ENCODE measurements at regions not wholly inside any gene's neighbourhood (a gene's known extent, or its start where the extent isn't known, plus 50 kb on each side); places are given as distances from the start of the nearest gene placed in this dataset.

DNA sequence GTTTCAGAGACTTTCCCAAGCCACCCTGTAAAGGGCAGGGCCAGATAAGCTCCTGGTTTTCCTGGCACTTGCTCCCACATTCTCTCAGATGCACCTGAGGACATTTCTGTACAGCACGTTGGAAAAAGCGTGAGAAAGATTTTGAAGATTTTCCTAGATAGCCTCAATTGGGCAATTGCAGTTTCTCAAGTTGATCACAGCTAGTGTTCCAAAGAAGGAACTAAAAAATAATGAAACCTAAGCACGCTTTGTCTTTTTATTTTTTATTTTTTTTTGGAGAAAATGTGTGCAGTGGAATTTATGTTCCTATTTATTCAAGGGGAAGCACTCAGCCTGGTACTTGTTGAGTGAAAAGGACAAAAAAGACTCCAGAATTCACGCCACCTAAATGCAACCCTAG is 429.1 kb downstream of the RNF144A start:
- 88 to 100% methylated on average over 2 to 3 of the region's 4 CpGs for WGBS, 2 experiments (ENCODE audit: insufficient coverage in 2 of 2)
- H3K9me3 ChIP-seq (ENCODE audit: control insufficient read depth, low read length): no peaks in the 10 kb centered on the region

DNA sequence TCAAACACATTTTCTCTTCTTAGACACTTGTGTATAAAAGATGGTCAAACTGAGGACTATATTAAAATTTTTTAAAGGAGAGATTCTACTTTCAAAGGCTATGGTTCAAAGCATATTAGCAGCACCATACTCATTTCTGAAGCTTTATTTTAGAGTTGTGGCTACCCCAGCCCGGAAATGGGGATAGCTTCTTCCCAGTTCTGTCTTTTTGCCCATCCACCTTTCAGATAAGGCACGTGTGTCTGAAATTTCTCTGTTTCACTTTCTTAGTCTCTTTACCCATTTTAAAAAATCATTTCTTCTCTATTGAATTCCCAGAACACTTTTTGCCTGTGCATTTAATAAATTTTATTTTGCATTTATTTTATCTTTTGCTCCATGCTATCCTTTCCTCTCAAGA is 431.5 kb downstream of the RNF144A start:
- Histone ChIP-seq H3K9me3 (ENCODE audit: control insufficient read depth, low read length) (no peaks in the 10 kb centered on the region), H3K27ac (ENCODE audit: low read depth, low read length, severe bottlenecking) (no peak overlapping the region), H3K4me3 (ENCODE audit: extremely low read depth, insufficient read depth, low read length, poor library complexity, severe bottlenecking) (no peak overlapping the region), H3K4me1 (ENCODE audit: control insufficient read depth, insufficient read depth, low read length, poor library complexity, severe bottlenecking) (no peaks in the 10 kb centered on the region), H3K36me3 (ENCODE audit: control insufficient read depth, insufficient read depth, low read length) (no peaks in the 10 kb centered on the region)
- WGBS, 2 experiments (ENCODE audit: insufficient coverage in 2 of 2): 90 to 93% methylated on average over 2 of the region's 2 CpGs

More for the DNA sequence above, 429.1 kb downstream of the RNF144A start:
- no peak overlapping the region for H3K27ac ChIP-seq (ENCODE audit: low read depth, low read length, severe bottlenecking)
- H3K36me3 ChIP-seq (ENCODE audit: control insufficient read depth, insufficient read depth, low read length): no peaks in the 10 kb centered on the region
- no peak overlapping the region for H3K4me3 ChIP-seq (ENCODE audit: extremely low read depth, insufficient read depth, low read length, poor library complexity, severe bottlenecking)
- no peaks in the 10 kb centered on the region for H3K4me1 ChIP-seq (ENCODE audit: control insufficient read depth, insufficient read depth, low read length, poor library complexity, severe bottlenecking)

- WGBS, 2 experiments (ENCODE audit: insufficient coverage in 2 of 2): 78 to 96% methylated on average over 4 to 5 of the region's 5 CpGs
- H3K4me3 ChIP-seq (ENCODE audit: extremely low read depth, insufficient read depth, low read length, poor library complexity, severe bottlenecking): no peak overlapping the region
- no peak overlapping the region for H3K27ac ChIP-seq (ENCODE audit: low read depth, low read length, severe bottlenecking)
- H3K9me3 ChIP-seq (ENCODE audit: control insufficient read depth, low read length): no peaks in the 10 kb centered on the region
- H3K4me1 ChIP-seq (ENCODE audit: control insufficient read depth, insufficient read depth, low read length, poor library complexity, severe bottlenecking): no peaks in the 10 kb centered on the region
- no peaks in the 10 kb centered on the region for H3K36me3 ChIP-seq (ENCODE audit: control insufficient read depth, insufficient read depth, low read length)
Observed at GRCh38 chr2:7352191-7352590, 435.0 kb downstream of the RNF144A start.

DNA sequence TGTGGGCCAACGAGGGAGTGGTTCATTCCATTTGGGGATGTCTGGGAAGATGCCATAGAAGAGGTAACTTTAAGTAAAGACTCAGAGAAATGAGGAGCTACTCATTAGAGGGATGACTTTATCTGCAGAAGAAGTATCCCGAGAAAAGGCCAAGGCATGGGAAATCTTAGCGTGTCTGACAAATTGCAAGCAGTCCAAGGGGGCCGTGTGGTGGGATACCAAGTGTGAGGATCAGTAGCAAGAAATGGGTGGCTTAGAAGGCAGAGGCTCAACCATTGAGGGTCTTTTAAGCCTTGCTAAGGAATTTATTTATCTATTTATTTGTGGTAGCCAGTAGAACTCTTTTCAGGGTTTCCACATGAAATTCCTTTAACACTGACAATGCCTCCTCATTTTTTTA is 436.4 kb downstream of the RNF144A start:
- Histone ChIP-seq H3K9me3 (ENCODE audit: control insufficient read depth, low read length) (no peaks in the 10 kb centered on the region), H3K27ac (ENCODE audit: low read depth, low read length, severe bottlenecking) (no peak overlapping the region), H3K4me3 (ENCODE audit: extremely low read depth, insufficient read depth, low read length, poor library complexity, severe bottlenecking) (no peak overlapping the region), H3K4me1 (ENCODE audit: control insufficient read depth, insufficient read depth, low read length, poor library complexity, severe bottlenecking) (no peaks in the 10 kb centered on the region), H3K36me3 (ENCODE audit: control insufficient read depth, insufficient read depth, low read length) (no peaks in the 10 kb centered on the region)
- WGBS, 2 experiments (ENCODE audit: insufficient coverage in 2 of 2): 88 to 94% methylated on average over 4 of the region's 4 CpGs

- no peak overlapping the region for H3K27ac ChIP-seq (ENCODE audit: low read depth, low read length, severe bottlenecking)
- no peaks in the 10 kb centered on the region for H3K36me3 ChIP-seq (ENCODE audit: control insufficient read depth, insufficient read depth, low read length)
- no peak overlapping the region for H3K4me3 ChIP-seq (ENCODE audit: extremely low read depth, insufficient read depth, low read length, poor library complexity, severe bottlenecking)
- H3K4me1 ChIP-seq (ENCODE audit: control insufficient read depth, insufficient read depth, low read length, poor library complexity, severe bottlenecking): no peaks in the 10 kb centered on the region
- WGBS, 2 experiments (ENCODE audit: insufficient coverage in 2 of 2): 88 to 90% methylated on average over 9 to 10 of the region's 10 CpGs
- H3K9me3 ChIP-seq (ENCODE audit: control insufficient read depth, low read length): no peaks in the 10 kb centered on the region
Observed at GRCh38 chr2:7355781-7356180, 438.6 kb downstream of the RNF144A start.

DNA sequence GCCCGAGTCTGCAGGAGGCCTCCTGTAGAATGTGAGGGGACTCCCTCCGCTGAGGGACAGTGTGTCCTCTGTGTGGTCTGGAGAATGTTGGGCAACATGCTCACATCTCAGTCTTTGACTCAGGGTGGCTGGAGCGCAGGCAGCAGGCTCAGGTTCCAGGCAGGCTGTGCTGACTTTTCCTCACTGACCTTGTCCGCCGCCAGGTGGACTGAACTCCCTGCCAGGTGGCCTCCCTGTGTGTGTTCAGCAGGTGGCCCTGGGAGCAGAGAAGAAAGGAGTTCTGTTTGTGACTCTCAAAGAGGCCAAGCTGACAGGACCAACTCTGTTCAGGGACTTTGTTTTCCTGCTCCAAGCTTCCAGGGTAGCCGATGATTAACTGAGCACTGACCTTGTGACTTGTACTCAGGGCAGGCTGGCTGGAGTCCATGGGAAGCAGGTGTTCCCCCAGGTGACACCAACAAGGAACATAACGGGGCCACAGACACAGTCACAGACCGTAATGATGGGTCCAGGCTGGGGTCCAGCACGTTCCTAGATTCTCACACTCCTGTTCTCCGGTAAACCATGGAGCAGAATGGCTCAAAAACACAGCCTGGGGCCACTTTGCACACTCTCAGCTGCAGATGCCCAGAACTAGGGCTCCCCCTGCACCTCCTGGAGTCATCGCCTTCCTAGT is 439.8 kb downstream of the RNF144A start:
- Histone ChIP-seq H3K4me1 (ENCODE audit: control insufficient read depth, insufficient read depth, low read length, poor library complexity, severe bottlenecking) (no peaks in the 10 kb centered on the region), H3K27ac (ENCODE audit: low read depth, low read length, severe bottlenecking) (no peak overlapping the region), H3K36me3 (ENCODE audit: control insufficient read depth, insufficient read depth, low read length) (no peaks in the 10 kb centered on the region), H3K9me3 (ENCODE audit: control insufficient read depth, low read length) (no peaks in the 10 kb centered on the region), H3K4me3 (ENCODE audit: extremely low read depth, insufficient read depth, low read length, poor library complexity, severe bottlenecking) (no peak overlapping the region)
- WGBS, 2 experiments (ENCODE audit: insufficient coverage in 2 of 2): 91 to 94% methylated on average over 8 to 11 of the region's 11 CpGs

- no peak overlapping the region for H3K4me3 ChIP-seq (ENCODE audit: extremely low read depth, insufficient read depth, low read length, poor library complexity, severe bottlenecking)
- H3K4me1 ChIP-seq (ENCODE audit: control insufficient read depth, insufficient read depth, low read length, poor library complexity, severe bottlenecking): no peaks in the 10 kb centered on the region
- no peaks in the 10 kb centered on the region for H3K36me3 ChIP-seq (ENCODE audit: control insufficient read depth, insufficient read depth, low read length)
- no peaks in the 10 kb centered on the region for H3K9me3 ChIP-seq (ENCODE audit: control insufficient read depth, low read length)
- H3K27ac ChIP-seq (ENCODE audit: low read depth, low read length, severe bottlenecking): no peak overlapping the region
- WGBS, 2 experiments (ENCODE audit: insufficient coverage in 2 of 2): no CpG with 5 or more reads among the region's 2 CpGs
Observed at GRCh38 chr2:7357993-7358392, 440.8 kb downstream of the RNF144A start.

DNA sequence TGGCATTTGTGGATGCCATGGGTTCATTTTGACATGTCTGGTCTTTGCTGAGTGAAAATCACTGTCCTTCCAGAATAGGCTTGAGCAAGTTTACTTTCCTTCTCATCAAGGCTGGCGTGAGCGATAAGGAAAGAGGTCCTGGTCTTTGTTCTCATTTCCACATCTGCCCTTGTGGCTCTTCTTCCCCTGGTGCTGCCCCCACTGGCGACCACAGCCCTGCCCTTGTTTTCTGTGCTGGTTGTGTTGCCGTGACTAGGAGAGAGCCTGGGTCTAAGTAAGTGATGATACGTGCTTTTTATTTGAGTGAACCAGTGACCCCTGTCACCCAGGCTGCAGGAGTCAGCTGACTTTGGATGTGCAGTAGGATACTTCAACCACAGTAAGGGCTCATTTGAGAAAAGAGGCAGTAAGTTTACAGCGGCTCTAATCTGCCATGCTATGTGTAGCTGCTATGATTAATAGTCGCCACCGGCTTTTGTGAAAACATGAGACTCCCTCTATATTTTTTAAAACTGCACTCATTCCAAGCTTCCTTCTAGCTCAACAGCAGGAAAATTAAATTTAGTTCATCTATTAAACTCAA is 441.7 kb downstream of the RNF144A start:
- 69 to 80% methylated on average over 4 to 6 of the region's 8 CpGs for whole genome bisulfite sequencing, 2 experiments (ENCODE audit: insufficient coverage in 2 of 2)
- no peaks in the 10 kb centered on the region for H3K36me3 ChIP-seq (ENCODE audit: control insufficient read depth, insufficient read depth, low read length)
- no peak overlapping the region for H3K4me3 ChIP-seq (ENCODE audit: extremely low read depth, insufficient read depth, low read length, poor library complexity, severe bottlenecking)
- H3K4me1 ChIP-seq (ENCODE audit: control insufficient read depth, insufficient read depth, low read length, poor library complexity, severe bottlenecking): no peaks in the 10 kb centered on the region
- H3K27ac ChIP-seq (ENCODE audit: low read depth, low read length, severe bottlenecking): no peak overlapping the region
- no peaks in the 10 kb centered on the region for H3K9me3 ChIP-seq (ENCODE audit: control insufficient read depth, low read length)

DNA sequence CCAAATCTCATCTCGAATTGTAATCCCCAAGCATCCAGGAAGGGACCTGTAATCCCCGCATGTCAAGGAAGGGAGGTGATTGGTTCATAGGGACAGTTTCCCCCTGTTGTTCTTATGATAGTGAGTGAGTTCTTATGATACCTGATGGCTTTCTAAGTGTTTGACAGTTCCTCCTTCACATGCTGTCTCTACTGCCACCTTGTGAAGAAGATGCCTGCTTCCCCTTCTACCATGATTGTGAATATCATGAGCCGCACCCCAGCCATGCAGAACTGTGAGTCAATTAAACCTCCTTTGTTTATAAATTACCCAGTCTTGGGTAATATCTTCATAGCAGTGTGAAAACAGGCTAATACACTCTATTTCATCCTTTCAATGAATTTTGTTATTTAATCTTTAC is 446.7 kb downstream of the RNF144A start:
- H3K27ac ChIP-seq (ENCODE audit: low read depth, low read length, severe bottlenecking): no peak overlapping the region
- H3K36me3 ChIP-seq (ENCODE audit: control insufficient read depth, insufficient read depth, low read length): no peaks in the 10 kb centered on the region
- 60 to 83% methylated on average over 1 of the region's 3 CpGs for WGBS, 2 experiments (ENCODE audit: insufficient coverage in 2 of 2)
- H3K9me3 ChIP-seq (ENCODE audit: control insufficient read depth, low read length): no peaks in the 10 kb centered on the region
- H3K4me1 ChIP-seq (ENCODE audit: control insufficient read depth, insufficient read depth, low read length, poor library complexity, severe bottlenecking): no peaks in the 10 kb centered on the region
- H3K4me3 ChIP-seq (ENCODE audit: extremely low read depth, insufficient read depth, low read length, poor library complexity, severe bottlenecking): no peak overlapping the region

GRCh38 chr2:7368211-7368610 is 451.0 kb downstream of the RNF144A start:
- H3K27ac ChIP-seq (ENCODE audit: low read depth, low read length, severe bottlenecking): no peak overlapping the region
- no peak overlapping the region for H3K4me3 ChIP-seq (ENCODE audit: extremely low read depth, insufficient read depth, low read length, poor library complexity, severe bottlenecking)
- no peaks in the 10 kb centered on the region for H3K9me3 ChIP-seq (ENCODE audit: control insufficient read depth, low read length)
- no CpG with 5 or more reads among the region's 1 CpG for WGBS, 2 experiments (ENCODE audit: insufficient coverage in 2 of 2)
- H3K36me3 ChIP-seq (ENCODE audit: control insufficient read depth, insufficient read depth, low read length): no peaks in the 10 kb centered on the region
- no peaks in the 10 kb centered on the region for H3K4me1 ChIP-seq (ENCODE audit: control insufficient read depth, insufficient read depth, low read length, poor library complexity, severe bottlenecking)

- Histone ChIP-seq H3K4me1 (ENCODE audit: control insufficient read depth, insufficient read depth, low read length, poor library complexity, severe bottlenecking) (no peaks in the 10 kb centered on the region), H3K36me3 (ENCODE audit: control insufficient read depth, insufficient read depth, low read length) (no peaks in the 10 kb centered on the region), H3K4me3 (ENCODE audit: extremely low read depth, insufficient read depth, low read length, poor library complexity, severe bottlenecking) (no peak overlapping the region), H3K9me3 (ENCODE audit: control insufficient read depth, low read length) (no peaks in the 10 kb centered on the region), H3K27ac (ENCODE audit: low read depth, low read length, severe bottlenecking) (no peak overlapping the region)
- WGBS, 2 experiments (ENCODE audit: insufficient coverage in 2 of 2): no CpG with 5 or more reads among the region's 1 CpG
Observed at GRCh38 chr2:7373156-7373555, 455.9 kb downstream of the RNF144A start.

All from mesodermal cell (in vitro differentiated cells).